ENCODE measurements at regions not wholly inside any gene's neighbourhood (a gene's known extent, or its start where the extent isn't known, plus 50 kb on each side); places are given as distances from the start of the nearest gene placed in this dataset.
A peak's percentile ranks its signal among the peaks of the same experiment; 100 is the strongest.

DNA sequence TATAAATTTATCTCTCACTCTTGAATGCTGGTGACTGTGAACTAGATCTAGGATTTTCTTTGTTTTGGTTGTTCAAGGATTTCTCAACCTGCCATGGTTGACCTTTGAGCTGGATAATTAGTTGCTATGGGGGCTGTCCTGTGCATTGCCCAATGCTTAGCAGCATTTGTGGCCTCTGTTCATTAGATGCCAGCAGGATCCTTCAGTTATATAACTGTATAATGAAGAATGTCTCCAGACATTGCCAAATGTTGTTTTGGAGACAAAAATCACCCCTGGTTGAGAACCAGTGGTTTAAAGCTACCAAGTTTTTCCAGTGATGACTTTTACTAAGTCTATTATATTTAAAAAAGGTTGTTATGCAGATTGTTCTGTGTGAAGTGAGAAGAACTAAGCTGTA lies 147.9 kb upstream of the STXBP6 start:
- no peak overlapping the region for H3K4me3 ChIP-seq
- DNase-seq: no peak
- no peaks in the 10 kb centered on the region for H3K27me3 ChIP-seq
- H3K27ac ChIP-seq: no peak overlapping the region
- H3K9ac ChIP-seq (ENCODE audit: low read depth in 2 of 2, low read length in 2 of 2): no peak overlapping the region
- no peaks in the 10 kb centered on the region for H3K36me3 ChIP-seq
- H3K4me1 ChIP-seq: no peaks in the 10 kb centered on the region
- no peak for TF ChIP-seq CTCF (IDR thresholded peaks at IDR 0.05)
- no peaks in the 10 kb centered on the region for H3K9me3 ChIP-seq
- intact Hi-C loops (cut with DNase I): no loop called here

DNA sequence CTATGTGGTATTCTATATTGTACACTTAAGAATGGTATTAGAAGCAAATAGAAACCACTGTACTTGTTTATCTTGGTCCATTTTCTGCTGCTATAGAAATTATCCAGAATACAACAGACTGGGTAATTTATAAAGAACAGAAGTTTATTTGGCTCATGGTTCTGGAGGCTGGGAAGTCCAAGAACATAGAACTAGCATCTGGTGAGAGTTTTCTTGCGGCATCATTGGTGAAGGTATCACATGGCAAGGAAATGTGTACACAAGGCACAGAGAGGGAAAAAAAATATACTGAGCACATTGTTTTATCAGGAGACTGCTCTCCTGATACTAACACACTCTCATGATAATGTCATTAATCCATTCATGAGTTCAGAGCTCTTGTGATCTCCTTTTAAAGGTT lies 130.3 kb upstream of the STXBP6 start:
- H3K27me3 ChIP-seq: no peaks in the 10 kb centered on the region
- no peak overlapping the region for H3K4me3 ChIP-seq
- no peak overlapping the region for H3K9ac ChIP-seq (ENCODE audit: low read depth in 2 of 2, low read length in 2 of 2)
- H3K36me3 ChIP-seq: no peaks in the 10 kb centered on the region
- no peak overlapping the region for H3K27ac ChIP-seq
- no peak for TF ChIP-seq CTCF (IDR thresholded peaks at IDR 0.05)
- intact Hi-C loops (cut with DNase I): no loop called here
- no peak for DNase-seq
- H3K4me1 ChIP-seq: no peaks in the 10 kb centered on the region
- no peaks in the 10 kb centered on the region for H3K9me3 ChIP-seq

DNA sequence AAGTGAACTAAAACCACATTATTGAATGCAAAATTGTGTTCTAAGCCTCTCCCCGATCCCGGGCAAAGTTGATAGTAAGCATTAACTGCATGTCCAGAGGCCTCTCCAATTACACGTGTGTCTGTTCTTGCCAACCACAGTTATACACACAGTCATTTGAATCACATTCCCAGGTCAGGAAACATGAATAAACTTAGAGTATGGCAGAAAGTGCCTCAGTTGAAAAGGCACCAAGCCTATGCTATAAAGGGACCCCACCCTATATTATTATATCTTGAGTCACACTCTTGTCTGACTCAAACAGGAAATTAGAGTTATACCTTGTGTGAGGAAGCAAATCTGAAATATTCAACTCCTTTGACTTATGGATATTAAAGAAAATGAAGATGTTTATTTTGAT lies 128.3 kb upstream of the STXBP6 start:
- H3K4me3 ChIP-seq: no peak overlapping the region
- H3K9me3 ChIP-seq: no peaks in the 10 kb centered on the region
- H3K4me1 ChIP-seq: no peaks in the 10 kb centered on the region
- H3K27ac ChIP-seq: peak overlapping the region; percentile 37
- no peak for TF ChIP-seq CTCF (IDR thresholded peaks at IDR 0.05)
- intact Hi-C loops (cut with DNase I): no loop called here
- H3K9ac ChIP-seq (ENCODE audit: low read depth in 2 of 2, low read length in 2 of 2): no peak overlapping the region
- peak; percentile 31 for DNase-seq
- H3K27me3 ChIP-seq: no peaks in the 10 kb centered on the region
- H3K36me3 ChIP-seq: no peaks in the 10 kb centered on the region

GRCh38 chr14:25150934-25151790 lies 101.2 kb upstream of the STXBP6 start:
- Histone ChIP-seq H3K27ac (no peak overlapping the region), H3K36me3 (no peaks in the 10 kb centered on the region), H3K4me1 (no peaks in the 10 kb centered on the region), H3K4me3 (no peak overlapping the region), H3K27me3 (no peaks in the 10 kb centered on the region), H3K9ac (ENCODE audit: low read depth in 2 of 2, low read length in 2 of 2) (no peak overlapping the region), H3K9me3 (no peaks in the 10 kb centered on the region)
- intact Hi-C loops (cut with DNase I): loop anchor here (5.0 to 10.0 kb wide), 3 partner anchors 254 to 419 kb away; no protein-coding TSS in a partner anchor
- DNase-seq: no peak
- peak; percentile 77 for TF ChIP-seq CTCF (IDR thresholded peaks at IDR 0.05)

DNA sequence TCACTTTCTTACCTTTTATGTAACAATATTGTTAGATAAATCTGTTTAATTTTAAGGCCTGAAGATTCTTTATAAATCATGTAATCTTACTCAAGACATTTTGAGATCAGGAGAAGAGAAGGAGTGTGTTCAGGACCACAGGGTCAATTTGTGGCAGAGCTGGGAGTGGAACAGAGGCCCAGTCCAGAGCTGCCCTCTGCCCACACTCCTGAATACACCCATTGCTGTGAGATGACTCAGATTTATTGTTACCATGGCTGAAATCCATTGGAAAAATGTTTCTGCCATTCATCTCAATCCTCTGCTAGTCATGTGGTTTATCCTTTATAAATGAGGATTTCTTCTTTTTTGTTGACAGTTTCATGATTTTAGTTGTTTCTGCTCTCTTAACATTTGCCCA lies 100.5 kb upstream of the STXBP6 start:
- Histone ChIP-seq H3K9ac (ENCODE audit: low read depth in 2 of 2, low read length in 2 of 2) (no peak overlapping the region), H3K27ac (no peak overlapping the region), H3K4me3 (no peak overlapping the region), H3K27me3 (no peaks in the 10 kb centered on the region), H3K4me1 (no peaks in the 10 kb centered on the region), H3K36me3 (no peaks in the 10 kb centered on the region), H3K9me3 (no peaks in the 10 kb centered on the region)
- DNase-seq: no peak
- intact Hi-C loops (cut with DNase I): loop anchor here (5.0 to 10.0 kb wide), 3 partner anchors 254 to 418 kb away; no protein-coding TSS in a partner anchor
- TF ChIP-seq CTCF (IDR thresholded peaks at IDR 0.05): no peak

Measured in colonic mucosa (tissue), 4 donors.